Stimulated activated CD8-positive, alpha-beta memory T cell treated with anti-CD3 and anti-CD28 coated beads, Interleukin-15, amount 100 ng/mL, for 24 hours (primary cell): ENCODE measurements at regions not wholly inside any gene's neighbourhood (a gene's known extent, or its start where the extent isn't known, plus 50 kb on each side); places are given as distances from the start of the nearest gene placed in this dataset.
"Not testable (repeated sequence)": the region's sequence is repeated elsewhere in the genome, so short reads cannot be mapped to it uniquely, and the experiment has no call there.

Experiments used
- DNase-seq: peaks from one replicate; pipeline ENCODE4 v3.0.0-alpha.2; 2020; ENCODE audit warnings: low read depth

DNA sequence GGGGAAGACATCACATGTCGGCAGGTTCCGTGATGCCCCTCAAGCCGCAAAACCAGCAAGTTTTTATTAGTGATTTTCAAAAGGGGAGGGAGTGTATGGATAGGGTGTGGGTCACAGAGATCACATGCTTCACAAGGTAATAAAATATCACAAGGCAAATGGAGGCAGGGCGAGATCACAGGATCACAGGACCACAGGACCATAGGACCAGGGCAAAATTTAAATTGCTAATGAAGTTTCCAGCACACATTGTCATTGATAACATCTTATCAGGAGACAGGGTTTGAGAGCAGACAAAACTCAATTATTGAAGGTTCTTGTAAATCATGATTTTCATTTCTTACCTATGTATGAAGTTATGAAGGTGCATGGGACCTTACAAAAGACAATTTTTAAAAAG is 106.5 kb downstream of the DIRAS2 start:
- not testable (repeated sequence) for DNase-seq

DNA sequence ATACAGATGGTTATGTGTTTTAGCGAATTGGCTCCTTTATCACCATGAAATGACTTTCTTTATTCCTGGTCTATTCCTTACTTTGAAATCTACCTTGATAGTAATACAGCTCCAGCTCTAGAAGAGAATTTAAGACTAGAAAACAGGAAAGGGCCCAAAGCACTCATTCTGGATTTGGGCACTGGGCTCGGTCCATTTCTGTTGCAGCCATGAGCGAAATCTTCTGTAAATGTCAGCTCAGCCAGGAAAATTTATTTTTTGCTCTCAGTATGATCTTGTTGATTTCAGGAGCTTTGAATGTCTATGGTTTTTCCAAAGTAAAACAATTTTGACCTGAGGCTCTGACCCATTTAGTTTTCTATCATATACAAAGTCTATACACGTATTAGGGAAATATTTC is 104.1 kb downstream of the DIRAS2 start:
- no peak for DNase-seq

DNA sequence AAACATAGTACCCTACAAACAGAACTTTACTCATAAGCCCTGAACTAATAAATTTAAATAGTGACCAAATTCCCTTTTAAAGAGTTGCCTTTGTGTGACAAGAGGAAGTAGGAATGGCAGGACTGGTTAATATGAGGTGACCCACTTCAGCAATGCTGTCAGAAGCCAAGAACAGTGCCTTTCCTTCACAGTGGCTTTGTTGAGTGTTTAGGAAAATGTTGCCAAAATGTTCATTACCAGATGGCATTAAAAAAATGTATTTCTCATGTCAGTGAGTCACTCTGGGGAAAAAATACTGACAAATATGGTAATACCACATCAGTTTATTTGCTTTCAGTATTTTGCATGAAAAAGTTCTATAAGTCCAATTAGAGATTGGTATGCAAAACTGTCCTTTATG is 103.3 kb downstream of the DIRAS2 start:
- DNase-seq = no peak

DNA sequence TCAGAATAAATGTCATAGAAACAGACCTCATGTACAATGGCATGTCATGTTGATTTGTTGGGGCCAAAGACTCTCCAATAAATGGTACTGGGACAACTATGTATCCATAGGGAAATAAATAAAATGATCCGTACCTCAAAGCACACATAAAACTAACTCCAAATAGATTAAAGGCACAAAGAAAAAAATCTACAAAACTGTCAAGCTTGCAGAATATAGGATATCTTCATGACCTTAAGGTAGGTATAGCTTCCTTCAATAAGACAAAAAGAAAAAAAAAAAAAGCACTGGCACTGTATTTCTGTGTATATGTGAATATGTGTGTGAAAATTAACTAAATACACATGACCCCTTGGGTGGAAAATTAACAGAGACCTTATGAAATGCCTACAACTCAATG is 101.9 kb downstream of the DIRAS2 start:
- no peak for DNase-seq

DNA sequence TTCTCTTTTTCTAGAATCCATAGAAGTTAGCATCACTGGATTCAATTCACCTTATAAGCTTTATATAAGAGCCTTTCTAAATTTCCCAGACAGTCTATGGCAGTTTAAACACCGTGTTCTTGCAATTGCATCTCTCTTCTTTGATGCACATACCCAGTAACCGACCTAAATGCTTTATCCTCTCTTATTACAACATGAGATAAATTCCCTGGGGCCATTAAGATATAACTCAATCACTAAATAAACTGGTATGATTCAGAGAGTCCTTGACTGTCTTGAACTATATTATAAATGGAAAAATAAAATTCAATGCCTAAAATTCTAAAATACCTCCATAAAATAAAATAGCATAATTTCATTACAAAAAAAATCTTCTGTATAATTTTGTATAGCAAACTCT is 98.1 kb downstream of the DIRAS2 start:
- DNase-seq = no peak

DNA sequence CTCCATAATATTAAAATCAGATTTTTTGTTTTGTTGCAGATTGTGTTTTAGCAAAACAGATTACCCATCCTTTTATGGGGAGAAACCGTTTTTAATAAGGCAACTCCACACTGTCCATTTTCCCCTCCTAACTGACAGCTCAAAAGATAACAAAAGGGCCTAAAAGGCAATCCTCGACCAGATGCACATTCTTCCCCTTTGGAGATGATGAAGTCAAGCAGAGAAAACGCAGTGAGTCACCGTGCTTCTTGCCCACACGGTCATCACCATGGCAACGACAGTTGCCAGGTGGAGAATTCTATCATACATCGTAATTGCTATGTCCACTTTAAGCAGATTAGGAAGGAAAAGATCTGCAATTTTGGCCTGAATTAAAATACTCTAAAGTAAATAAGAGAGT is 96.4 kb downstream of the DIRAS2 start:
- DNase-seq = no peak

DNA sequence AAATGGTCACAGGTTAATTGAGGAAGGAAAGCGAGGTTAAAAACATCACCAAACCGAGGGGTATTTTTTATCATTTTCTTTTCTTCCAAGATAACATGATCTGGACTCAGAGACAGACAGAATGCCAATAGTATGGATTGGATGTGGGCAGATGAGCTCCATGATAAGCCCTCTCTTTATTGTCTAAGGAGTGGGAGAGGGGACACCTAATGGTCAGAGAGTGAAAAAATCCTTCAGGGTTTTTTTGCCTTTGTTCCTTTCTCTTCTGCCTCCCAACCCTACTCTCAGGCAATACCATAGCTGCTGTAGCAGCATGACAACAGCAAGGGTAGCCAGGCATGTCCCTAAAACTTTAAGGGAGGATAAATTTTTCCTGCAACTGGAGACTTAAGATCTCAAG is 94.7 kb downstream of the DIRAS2 start:
- DNase-seq = no peak

DNA sequence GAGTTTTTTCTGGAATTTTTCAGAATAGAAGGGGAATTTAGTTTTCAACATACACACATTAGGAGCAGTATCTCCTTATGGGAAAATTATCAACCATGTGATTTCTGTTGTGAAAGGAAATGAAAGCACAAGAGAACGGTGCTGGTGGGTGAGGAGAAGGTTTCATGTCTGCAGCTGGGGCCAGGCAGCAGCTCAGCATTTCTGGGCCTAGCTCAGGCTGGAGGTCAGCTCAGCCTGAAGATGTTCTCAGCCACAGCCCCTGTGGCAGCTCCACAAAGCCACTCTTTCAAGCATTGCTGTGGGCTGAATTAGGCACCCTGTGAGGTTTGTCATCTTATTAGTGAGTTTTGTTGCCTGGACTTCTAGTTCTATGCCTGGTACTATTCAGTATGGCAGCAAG is 90.3 kb downstream of the DIRAS2 start:
- DNase-seq = no peak

DNA sequence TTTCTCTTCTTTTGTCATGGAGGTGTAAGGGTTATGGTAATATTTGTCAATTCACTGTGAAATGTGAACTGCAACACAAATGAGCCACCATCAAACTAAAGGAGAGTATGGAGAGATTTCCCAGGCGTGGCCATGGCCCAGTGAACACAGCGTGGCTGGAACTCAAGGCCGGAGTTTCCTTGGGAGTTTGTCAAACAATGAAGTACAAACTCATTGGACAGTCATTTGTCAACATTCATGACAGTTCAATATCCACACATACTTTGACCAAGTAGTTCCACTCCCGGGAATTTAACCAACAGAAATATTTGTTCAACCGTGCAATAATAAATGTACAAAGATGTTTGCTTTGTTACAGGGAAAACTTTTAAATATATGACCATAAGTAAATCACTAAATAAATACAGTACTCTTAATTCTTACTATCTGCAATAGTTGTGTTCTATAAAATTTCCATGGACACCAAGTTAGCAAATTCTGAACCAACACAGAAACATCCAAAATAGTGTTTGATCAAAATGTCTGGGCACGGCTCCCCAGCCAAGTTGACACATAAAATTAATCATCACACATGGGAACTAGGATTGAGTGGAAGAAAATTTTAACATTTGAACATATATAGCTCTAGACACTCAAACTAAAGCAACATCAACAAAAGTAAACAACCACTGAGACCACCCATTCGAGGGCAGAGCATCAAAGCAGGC is 87.1 kb downstream of the DIRAS2 start:
- no peak for DNase-seq

DNA sequence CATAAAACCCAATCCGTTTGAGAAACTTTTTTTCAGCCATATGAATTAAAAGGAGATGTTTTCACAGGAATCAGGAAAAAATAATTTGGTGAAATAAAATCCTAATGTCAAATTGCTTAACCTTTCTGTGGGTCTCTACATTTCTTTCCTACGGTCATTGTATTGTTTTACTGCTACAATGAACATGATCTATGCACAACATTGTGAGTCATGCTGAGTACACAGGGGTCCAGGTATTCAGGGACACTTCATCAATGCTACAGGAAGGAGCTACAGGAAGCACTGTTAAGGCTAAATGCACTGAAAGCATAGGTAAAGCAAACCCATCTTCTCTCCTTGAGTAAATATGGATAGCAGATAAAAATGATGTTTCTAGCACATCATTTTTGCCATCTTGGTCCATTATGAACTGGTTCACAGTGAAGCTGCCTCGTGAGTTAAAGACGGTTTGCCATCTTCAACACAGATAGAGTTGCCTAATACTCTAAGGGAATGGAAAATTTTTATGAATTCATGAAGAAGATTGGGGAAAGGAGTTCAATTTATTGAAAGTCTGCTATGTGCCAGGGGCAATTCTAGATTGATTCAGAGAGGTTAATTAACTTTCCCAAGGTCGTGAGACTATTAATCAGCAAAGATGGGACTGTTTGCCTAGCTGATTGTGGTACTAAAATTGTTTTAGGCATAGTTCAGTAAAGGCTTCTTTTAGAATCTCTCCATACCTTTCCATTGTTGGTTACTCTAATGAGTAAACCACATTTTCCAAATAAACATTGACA is 85.5 kb downstream of the DIRAS2 start:
- DNase-seq = no peak

DNA sequence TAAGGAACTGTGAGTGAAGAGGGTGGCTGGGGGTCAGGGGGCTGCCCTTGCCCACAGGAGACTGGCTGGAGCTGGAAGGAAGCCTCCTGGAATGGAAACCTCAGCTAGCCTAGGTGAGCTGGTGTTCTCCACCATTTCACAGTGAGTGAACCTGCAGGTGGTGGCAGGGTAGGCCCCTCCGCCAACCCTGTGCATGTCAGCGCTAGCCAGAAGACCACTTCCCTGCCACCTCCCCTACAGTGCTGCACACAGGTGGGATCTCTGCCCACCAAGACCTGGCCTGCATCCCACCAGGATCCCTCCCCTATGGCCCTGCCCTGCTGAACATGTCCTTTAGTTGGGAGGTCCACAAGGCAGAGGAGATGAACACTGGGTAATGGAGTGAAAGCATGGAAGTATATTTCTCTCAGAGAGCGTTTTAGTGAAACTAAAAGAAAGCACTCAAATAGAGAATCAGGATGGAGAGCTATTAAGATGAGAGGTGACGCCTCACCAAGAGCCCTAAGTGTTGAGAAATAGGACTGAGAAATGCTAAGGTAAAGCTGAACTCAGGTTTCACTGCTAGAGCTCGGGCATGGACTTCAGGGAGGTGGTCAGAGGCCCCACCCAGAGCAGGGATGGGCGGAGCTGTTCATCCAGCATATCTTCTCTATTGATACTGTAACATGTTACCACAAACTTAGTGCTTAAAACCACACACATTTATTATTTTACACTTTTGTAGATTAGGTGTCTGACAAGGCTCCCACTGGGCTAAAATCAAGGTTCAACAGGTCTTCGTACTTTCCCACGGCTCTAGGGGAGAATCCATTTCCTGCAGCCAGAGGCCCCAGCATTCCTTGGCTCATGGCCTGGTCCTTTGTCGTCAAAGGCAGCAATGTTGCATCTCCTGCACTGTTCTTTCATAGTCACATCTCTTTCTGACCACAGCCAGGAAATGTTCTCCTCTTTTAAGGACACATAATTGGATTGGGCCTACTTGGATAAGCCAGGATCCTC is 83.2 kb downstream of the DIRAS2 start:
- DNase-seq = no peak
